ENCODE measurements at regions not wholly inside any gene's neighbourhood (a gene's known extent, or its start where the extent isn't known, plus 50 kb on each side); places are given as distances from the start of the nearest gene placed in this dataset.

- TF ChIP-seq CTCF (IDR thresholded peaks at IDR 0.05) = no peak
- TF ChIP-seq EP300 (IDR thresholded peaks at IDR 0.05; ENCODE audit: low read depth) = no peak
- TF ChIP-seq POLR2AphosphoS5 (IDR thresholded peaks at IDR 0.05) = no peak
Measured at GRCh38 chr5:88937406-88937805, 54.4 kb upstream of the MEF2C start.
